ENCODE measurements at regions not wholly inside any gene's neighbourhood (a gene's known extent, or its start where the extent isn't known, plus 50 kb on each side); places are given as distances from the start of the nearest gene placed in this dataset.

DNA sequence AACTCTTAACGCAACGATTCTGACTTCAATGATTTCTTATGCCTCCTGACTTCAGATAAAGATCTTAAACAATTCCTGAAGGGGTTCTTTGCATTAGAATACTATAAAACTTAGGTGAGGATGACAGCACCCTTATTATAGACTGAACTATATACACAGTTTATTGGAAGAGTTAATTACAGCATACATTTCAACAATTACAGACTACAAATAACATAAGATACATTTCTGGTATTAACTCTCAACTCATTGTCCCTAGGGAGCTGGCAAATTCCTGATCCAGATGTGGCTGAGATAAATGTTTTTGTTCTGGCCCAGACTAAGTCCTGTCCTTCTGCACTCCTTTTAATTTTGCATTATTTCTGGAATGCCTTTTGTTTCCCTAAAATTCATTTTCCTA, 155.5 kb upstream of the TMC3 start:
- 8% methylated on average over 2 of the region's 2 CpGs for WGBS (ENCODE audit: insufficient coverage, low coverage, missing lambda C conversion rate)
- BruUV-seq (replicated peaks): no TSS peak
- DNase-seq (ENCODE audit: extremely low read depth in 1 of 4, low spot score in 3 of 4) (no peak), ATAC-seq (no peak), FAIRE-seq (no peak)
- Histone ChIP-seq H3K27me3 (ENCODE audit: control insufficient read depth in 2 of 2, insufficient read depth in 2 of 2, low read length in 2 of 2) (no peaks in the 10 kb centered on the region; a peak in 1 of 5 replicates), H3K27ac (ENCODE audit: extremely low read depth, low read depth, low read length) (no peak overlapping the region), H2AFZ (ENCODE audit: low read depth, low read length) (no peak overlapping the region), H3K4me3 (no peak overlapping the region), H4K20me1 (replicated peaks; ENCODE audit: control insufficient read depth, insufficient read depth, low read length) (no peaks in the 10 kb centered on the region), H3K36me3 (ENCODE audit: control insufficient read depth, insufficient read depth, low read length) (no peaks in the 10 kb centered on the region), H3K79me2 (ENCODE audit: control insufficient read depth, insufficient read depth, low read length) (no peaks in the 10 kb centered on the region), H3K9me3 (replicated peaks; ENCODE audit: control insufficient read depth, insufficient read depth, low read depth, low read length) (no peaks in the 10 kb centered on the region), H3K9me1 (ENCODE audit: control insufficient read depth, insufficient read depth, low read length) (no peaks in the 10 kb centered on the region), H3K9ac (ENCODE audit: insufficient read depth in 1 of 2, low read depth in 2 of 2, low read length in 2 of 2) (no peak overlapping the region), H3K4me2 (ENCODE audit: insufficient read depth, low read length) (no peak overlapping the region), H3K4me1 (replicated peaks in 1 of 2; ENCODE audit: control insufficient read depth in 2 of 2, insufficient read depth in 2 of 2, low read length in 2 of 2) (no peaks in the 10 kb centered on the region)
- ChIA-PET POLR2A (no interaction called here), CTCF (ENCODE audit: low intra/inter-chr PET ratio) (no interaction called here)
- intact Hi-C loops (cut with micrococcal nuclease): no loop called here
- TF ChIP-seq, protein P1, sequence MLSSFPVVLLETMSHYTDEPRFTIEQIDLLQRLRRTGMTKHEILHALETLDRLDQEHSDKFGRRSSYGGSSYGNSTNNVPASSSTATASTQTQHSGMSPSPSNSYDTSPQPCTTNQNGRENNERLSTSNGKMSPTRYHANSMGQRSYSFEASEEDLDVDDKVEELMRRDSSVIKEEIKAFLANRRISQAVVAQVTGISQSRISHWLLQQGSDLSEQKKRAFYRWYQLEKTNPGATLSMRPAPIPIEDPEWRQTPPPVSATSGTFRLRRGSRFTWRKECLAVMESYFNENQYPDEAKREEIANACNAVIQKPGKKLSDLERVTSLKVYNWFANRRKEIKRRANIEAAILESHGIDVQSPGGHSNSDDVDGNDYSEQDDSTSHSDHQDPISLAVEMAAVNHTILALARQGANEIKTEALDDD (IDR thresholded peaks at IDR 0.05): no peak
- TF ChIP-seq, protein P2, sequence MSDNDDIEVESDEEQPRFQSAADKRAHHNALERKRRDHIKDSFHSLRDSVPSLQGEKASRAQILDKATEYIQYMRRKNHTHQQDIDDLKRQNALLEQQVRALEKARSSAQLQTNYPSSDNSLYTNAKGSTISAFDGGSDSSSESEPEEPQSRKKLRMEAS (CRISPR knock-in tag; IDR thresholded peaks at IDR 0.05): no peak
- no peak for TF ChIP-seq NFATC3 (IDR thresholded peaks at IDR 0.05)
- no peak for TF ChIP-seq ZBED1 (IDR thresholded peaks at IDR 0.05)
- TF ChIP-seq, protein P3, sequence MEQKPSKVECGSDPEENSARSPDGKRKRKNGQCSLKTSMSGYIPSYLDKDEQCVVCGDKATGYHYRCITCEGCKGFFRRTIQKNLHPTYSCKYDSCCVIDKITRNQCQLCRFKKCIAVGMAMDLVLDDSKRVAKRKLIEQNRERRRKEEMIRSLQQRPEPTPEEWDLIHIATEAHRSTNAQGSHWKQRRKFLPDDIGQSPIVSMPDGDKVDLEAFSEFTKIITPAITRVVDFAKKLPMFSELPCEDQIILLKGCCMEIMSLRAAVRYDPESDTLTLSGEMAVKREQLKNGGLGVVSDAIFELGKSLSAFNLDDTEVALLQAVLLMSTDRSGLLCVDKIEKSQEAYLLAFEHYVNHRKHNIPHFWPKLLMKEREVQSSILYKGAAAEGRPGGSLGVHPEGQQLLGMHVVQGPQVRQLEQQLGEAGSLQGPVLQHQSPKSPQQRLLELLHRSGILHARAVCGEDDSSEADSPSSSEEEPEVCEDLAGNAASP (IDR thresholded peaks at IDR 0.05): no peak
- in situ Hi-C loops (cut with MboI): no loop called here
